ENCODE measurements at regions not wholly inside any gene's neighbourhood (a gene's known extent, or its start where the extent isn't known, plus 50 kb on each side); places are given as distances from the start of the nearest gene placed in this dataset.

- intact Hi-C loops (cut with micrococcal nuclease): no loop called here
- no peak for DNase-seq (ENCODE audit: low read depth, low spot score)
Observed at GRCh38 chr18:46423226-46423805, 233.7 kb downstream of the LOXHD1 start.

More at GRCh38 chr18:46423226-46423805, 233.7 kb downstream of the LOXHD1 start:
- no peak overlapping the region for H3K4me3 ChIP-seq (replicated peaks in 1 of 3; ENCODE audit: insufficient read depth in 1 of 3, low read depth in 1 of 3, low read length in 3 of 3)
- H3K27me3 ChIP-seq (ENCODE audit: control insufficient read depth in 2 of 2, insufficient read depth in 2 of 2, low read length in 2 of 2): no peaks in the 10 kb centered on the region
- dilution Hi-C loops (cut with MboI; ENCODE audit: extremely low pct_ligation_motif_present, low sequenced_read_pairs): no loop called here
- POLR2A ChIA-PET: no interaction called here
- TF ChIP-seq MYC (IDR thresholded peaks at IDR 0.05; ENCODE audit: low read depth, low read length): no peak
- no peak for TF ChIP-seq JUN (IDR thresholded peaks at IDR 0.05; ENCODE audit: borderline replicate concordance, insufficient read depth, insufficient read length, low read depth)
- no peak for TF ChIP-seq EZH2 (IDR thresholded peaks at IDR 0.05; ENCODE audit: borderline replicate concordance, low read depth, low read length, severe bottlenecking)
- no peak for TF ChIP-seq FOS (IDR thresholded peaks at IDR 0.05; ENCODE audit: borderline replicate concordance, insufficient read depth, low read length)
- TF ChIP-seq MAX (IDR thresholded peaks at IDR 0.05; ENCODE audit: insufficient read depth, insufficient read length): no peak
- TF ChIP-seq GATA2 (IDR thresholded peaks at IDR 0.05; ENCODE audit: insufficient read depth, insufficient read length, low read depth, low read length): no peak
- TF ChIP-seq POLR2A (IDR thresholded peaks at IDR 0.05; ENCODE audit: low read depth, low read length): no peak
- TF ChIP-seq POLR2AphosphoS5 (IDR thresholded peaks at IDR 0.05; ENCODE audit: insufficient read depth, low read depth, low read length): no peak
- no peak for TF ChIP-seq CTCF (IDR thresholded peaks at IDR 0.05; ENCODE audit: extremely low read depth in 1 of 2, insufficient read depth in 1 of 2, low read depth in 1 of 2, low read length in 2 of 2)
- no peaks in the 10 kb centered on the region for H3K9me1 ChIP-seq (replicated peaks; ENCODE audit: control insufficient read depth, extremely low read depth, insufficient read depth, low read length)
- no peak for FAIRE-seq
- BruUV-seq (replicated peaks): no TSS peak
- no peaks in the 10 kb centered on the region for H3K9me3 ChIP-seq (replicated peaks; ENCODE audit: control insufficient read depth, insufficient read depth, low read length)
- H3K27ac ChIP-seq (ENCODE audit: insufficient read depth, low read depth, low read length): no peak overlapping the region
- H2AFZ ChIP-seq (ENCODE audit: low read depth, low read length): no peak overlapping the region
- H3K36me3 ChIP-seq (ENCODE audit: control insufficient read depth in 2 of 2, extremely low read depth in 1 of 2, insufficient read depth in 2 of 2, low read length in 2 of 2): no peaks in the 10 kb centered on the region
- no peaks in the 10 kb centered on the region for H4K20me1 ChIP-seq (replicated peaks; ENCODE audit: control insufficient read depth, extremely low read depth, insufficient read depth, low read length)
- no peak overlapping the region for H3K4me2 ChIP-seq (ENCODE audit: insufficient read depth, low read length)
- H3K4me1 ChIP-seq (ENCODE audit: control insufficient read depth, extremely low read depth, insufficient read depth, low read length): no peaks in the 10 kb centered on the region
- H3K79me2 ChIP-seq (ENCODE audit: control insufficient read depth, insufficient read depth, low read length): no peaks in the 10 kb centered on the region
- CTCF ChIA-PET: no interaction called here
- H3K9ac ChIP-seq (replicated peaks; ENCODE audit: extremely low read depth, insufficient read depth, low read length): no peak overlapping the region
